ENCODE measurements at regions not wholly inside any gene's neighbourhood (a gene's known extent, or its start where the extent isn't known, plus 50 kb on each side); places are given as distances from the start of the nearest gene placed in this dataset.

GRCh38 chr5:3004361-3005080, 253.0 kb upstream of the IRX2 start:
- ChIA-PET POLR2A (no interaction called here), CTCF (no interaction called here)
- Histone ChIP-seq H3K4me1 (ENCODE audit: control insufficient read depth, insufficient read depth, low read length) (no peaks in the 10 kb centered on the region), H3K9me3 (ENCODE audit: control insufficient read depth, insufficient read depth, low read depth, low read length) (no peaks in the 10 kb centered on the region), H3K27me3 (ENCODE audit: control insufficient read depth, insufficient read depth, low read length) (no peaks in the 10 kb centered on the region), H3K27ac (ENCODE audit: low read length) (no peak overlapping the region), H3K4me3 (ENCODE audit: low read depth in 2 of 2, low read length in 2 of 2) (no peak overlapping the region), H3K36me3 (ENCODE audit: control insufficient read depth, insufficient read depth, low read length) (no peaks in the 10 kb centered on the region)
- no TSS peak for BruUV-seq (replicated peaks)
- ATAC-seq (no peak), DNase-seq (ENCODE audit: low read depth, low spot score) (no peak)
- intact Hi-C loops (cut with micrococcal nuclease; ENCODE audit: unreplicated experiment), result no loop called here
- TF ChIP-seq CTCF (IDR thresholded peaks at IDR 0.05) (no peak), POLR2AphosphoS5 (IDR thresholded peaks at IDR 0.05; ENCODE audit: low read depth, low read length) (no peak), SIN3A (IDR thresholded peaks at IDR 0.05; ENCODE audit: borderline replicate concordance, insufficient read depth, low read depth, low read length) (no peak), TCF7L2 (IDR thresholded peaks at IDR 0.05; ENCODE audit: low read depth, low read length) (no peak), REST (IDR thresholded peaks at IDR 0.05; ENCODE audit: insufficient read depth in 1 of 2, low read depth in 2 of 2, low read length in 1 of 2) (no peak)
- in situ Hi-C loops (cut with HindIII; ENCODE audit: low pct_unique_long_range_greater_than_20kb, low sequenced_read_pairs), result no loop called here

- Histone ChIP-seq H3K9me3 (ENCODE audit: control insufficient read depth, insufficient read depth, low read depth, low read length) (no peaks in the 10 kb centered on the region), H3K4me3 (ENCODE audit: low read depth in 2 of 2, low read length in 2 of 2) (no peak overlapping the region), H3K4me1 (ENCODE audit: control insufficient read depth, insufficient read depth, low read length) (no peaks in the 10 kb centered on the region), H3K27ac (ENCODE audit: low read length) (no peak overlapping the region), H3K36me3 (ENCODE audit: control insufficient read depth, insufficient read depth, low read length) (no peaks in the 10 kb centered on the region), H3K27me3 (ENCODE audit: control insufficient read depth, insufficient read depth, low read length) (no peaks in the 10 kb centered on the region)
- ChIA-PET CTCF (no interaction called here), POLR2A (no interaction called here)
- ATAC-seq (no peak), DNase-seq (ENCODE audit: low read depth, low spot score) (no peak)
- in situ Hi-C loops (cut with HindIII; ENCODE audit: low pct_unique_long_range_greater_than_20kb, low sequenced_read_pairs) (no loop called here), intact Hi-C loops (cut with micrococcal nuclease; ENCODE audit: unreplicated experiment) (no loop called here)
- no TSS peak for BruUV-seq (replicated peaks)
- TF ChIP-seq REST (IDR thresholded peaks at IDR 0.05; ENCODE audit: insufficient read depth in 1 of 2, low read depth in 2 of 2, low read length in 1 of 2) (no peak), POLR2AphosphoS5 (IDR thresholded peaks at IDR 0.05; ENCODE audit: low read depth, low read length) (no peak), CTCF (IDR thresholded peaks at IDR 0.05) (no peak), SIN3A (IDR thresholded peaks at IDR 0.05; ENCODE audit: borderline replicate concordance, insufficient read depth, low read depth, low read length) (no peak), TCF7L2 (IDR thresholded peaks at IDR 0.05; ENCODE audit: low read depth, low read length) (no peak)
Observed at GRCh38 chr5:3002230-3002629, 250.8 kb upstream of the IRX2 start.

All from Panc1 (cell line).